IMR-90 (cell line): ENCODE measurements at regions not wholly inside any gene's neighbourhood (a gene's known extent, or its start where the extent isn't known, plus 50 kb on each side); places are given as distances from the start of the nearest gene placed in this dataset.

Experiments
- ATAC-seq: fragments of 200-7000 bp; cut with Tn5 transposase; 2 replicates; pipeline ENCODE4 v1.9.1; 2020; ENCODE audit warnings: low read depth, mild to moderate bottlenecking, moderate library complexity
- BruUV-seq: library from RNA; stranded (reverse); fragments of 400-500 nt; replicated peaks from 2 replicates; lab custom pipeline; 2021; lab: Mats Ljungman, UMichigan
- CTCF ChIA-PET: fragments of 300-600 bp; formaldehyde crosslinking; extraction: SDS; loops from one replicate; lab custom pipeline; 2021; ENCODE audit warnings: antibody characterized with exemption; lab: Yijun Ruan, JAX
- POLR2A ChIA-PET: fragments of 300-600 bp; sonication (Branson Sonifier 250); formaldehyde crosslinking; loops from one replicate; lab custom pipeline; 2022; ENCODE audit warnings: antibody characterized with exemption; ENCODE audit not compliant: unreplicated experiment; lab: Charles Lee
- DNase-seq: peaks from one replicate; pipeline ENCODE4 v3.0.0; 2013
- H2AFZ ChIP-seq: replicated peaks from 2 replicates; pipeline ENCODE3; 2013; ENCODE audit warnings: low read length, mild to moderate bottlenecking; ENCODE audit not compliant: poor library complexity
- H2AK5ac ChIP-seq: 2 replicates; pipeline ENCODE4 v1.6.1; 2013; ENCODE audit warnings: low read depth, low read length, inconsistent platforms
- H2AK9ac ChIP-seq: replicated peaks from 2 replicates; pipeline ENCODE3; 2013; ENCODE audit warnings: mild to moderate bottlenecking, low read depth, low read length, moderate library complexity; ENCODE audit not compliant: poor library complexity
- H2BK120ac ChIP-seq: 2 replicates; pipeline ENCODE4 v1.6.1; 2013; ENCODE audit warnings: low read depth, low read length, inconsistent platforms
- H2BK15ac ChIP-seq: 3 replicates; pipeline ENCODE4 v1.6.1; 2013; ENCODE audit warnings: low read depth, low read length, inconsistent platforms
- H2BK20ac ChIP-seq: 2 replicates; pipeline ENCODE4 v1.6.1; 2013; ENCODE audit warnings: low read depth, mild to moderate bottlenecking, inconsistent platforms, low read length, moderate library complexity
- H2BK5ac ChIP-seq: 2 replicates; pipeline ENCODE4 v1.6.1; 2013; ENCODE audit warnings: mild to moderate bottlenecking, low read depth, low read length, inconsistent platforms; ENCODE audit not compliant: poor library complexity, severe bottlenecking
- H3K14ac ChIP-seq: replicated peaks from 2 replicates; pipeline ENCODE4 v1.6.1; 2013; ENCODE audit warnings: low read depth, low read length, inconsistent platforms
- H3K18ac ChIP-seq: 2 replicates; pipeline ENCODE4 v1.6.1; 2013; ENCODE audit warnings: low read depth, low read length, control low read depth
- H3K23ac ChIP-seq: 2 replicates; pipeline ENCODE4 v1.6.1; 2013; ENCODE audit warnings: low read depth, low read length, inconsistent platforms
- H3K27ac ChIP-seq: 2 replicates; pipeline ENCODE4 v1.5.1; 2013; ENCODE audit warnings: mild to moderate bottlenecking, control low read depth, low read length; ENCODE audit not compliant: insufficient read depth
- H3K27me3 ChIP-seq: 2 replicates; pipeline ENCODE4 v1.6.1; 2013; ENCODE audit warnings: low read length; ENCODE audit not compliant: control insufficient read depth, insufficient read depth
- H3K36me3 ChIP-seq: 2 replicates; pipeline ENCODE4 v1.6.1; 2013; ENCODE audit warnings: low read length, mixed read lengths; ENCODE audit not compliant: control insufficient read depth, insufficient read depth
- H3K4ac ChIP-seq: 2 replicates; pipeline ENCODE4 v1.6.1; 2013; ENCODE audit warnings: low read depth, low read length, inconsistent platforms
- H3K4me1 ChIP-seq: 2 replicates; pipeline ENCODE4 v1.6.1; 2013; ENCODE audit warnings: low read length, mixed read lengths; ENCODE audit not compliant: control insufficient read depth, insufficient read depth
- H3K4me2 ChIP-seq: 2 replicates; pipeline ENCODE4 v1.6.1; 2013; ENCODE audit warnings: low read depth, mild to moderate bottlenecking, control low read depth, low read length, moderate library complexity
- H3K4me3 ChIP-seq: 2 replicates; pipeline ENCODE4 v1.5.1; 2013; ENCODE audit warnings: low read depth, mild to moderate bottlenecking, control low read depth, low read length, moderate library complexity; ENCODE audit not compliant: insufficient read depth
- H3K56ac ChIP-seq: 2 replicates; pipeline ENCODE4 v1.6.1; 2013; ENCODE audit warnings: low read length, inconsistent platforms; ENCODE audit not compliant: insufficient read depth; ENCODE audit errors: extremely low read depth
- H3K79me1 ChIP-seq, 2 experiments: 2 replicates each; pipeline ENCODE4 v1.6.1; 2013; ENCODE audit warnings: low read length in 2 of 2, inconsistent platforms in 1 of 2, low read depth in 1 of 2
- H3K9ac ChIP-seq: 2 replicates; pipeline ENCODE4 v1.6.1; 2013; ENCODE audit warnings: low read depth, low read length, control low read depth
- H3K9me1 ChIP-seq: 2 replicates; pipeline ENCODE4 v1.6.1; 2013; ENCODE audit warnings: low read length, inconsistent platforms; ENCODE audit not compliant: insufficient read depth
- H3K9me3 ChIP-seq: 2 replicates; pipeline ENCODE4 v1.6.1; 2013; ENCODE audit warnings: low read length; ENCODE audit not compliant: control insufficient read depth, insufficient read depth
- H4K20me1 ChIP-seq: 2 replicates; pipeline ENCODE4 v1.6.1; 2013; ENCODE audit warnings: low read length, inconsistent platforms; ENCODE audit not compliant: insufficient read depth
- H4K5ac ChIP-seq: 2 replicates; pipeline ENCODE4 v1.6.1; 2013; ENCODE audit warnings: mild to moderate bottlenecking, low read depth, low read length, control low read depth
- H4K8ac ChIP-seq, 2 experiments: 2 replicates each; pipeline ENCODE4 v1.6.1; 2013; ENCODE audit warnings: low read depth in 2 of 2, low read length in 2 of 2, control low read depth in 1 of 2, inconsistent platforms in 1 of 2
- H4K91ac ChIP-seq: 2 replicates; pipeline ENCODE4 v1.6.1; 2013; ENCODE audit warnings: low read depth, low read length, inconsistent platforms; ENCODE audit not compliant: insufficient read depth
- CHD1 ChIP-seq: IDR thresholded peaks from 2 replicates; pipeline ENCODE4 v1.6.1; 2012; ENCODE audit warnings: low read depth, low read length, improper control_type of control experiment
- POLR2A ChIP-seq: IDR thresholded peaks from 2 replicates; pipeline ENCODE4 v1.6.1; 2012; ENCODE audit warnings: mild to moderate bottlenecking, low read depth, low read length
- dilution Hi-C: fragments of 300-500 bp; cut with HindIII; formaldehyde crosslinking; loops from one replicate; pipeline ENCODE4 v1.14.3; 2018; ENCODE audit warnings: low sequenced_read_pairs; ENCODE audit not compliant: unreplicated experiment
- in situ Hi-C: fragments of 300-500 bp; cut with MboI; formaldehyde crosslinking; loops from 3 replicates; pipeline ENCODE4 v1.14.3; 2019; ENCODE audit warnings: low sequenced_read_pairs, inconsistent platforms, mixed read lengths
- intact Hi-C: fragments of 100-400 bp; cut with micrococcal nuclease; formaldehyde crosslinking; loops from 2 replicates; pipeline ENCODE4 v1.10.0; 2022

- CTCF ChIA-PET: no interaction called here
- H3K9me3 ChIP-seq: no peaks in the 10 kb centered on the region; the same call in 1 of the 2 replicates
- no peak overlapping the region for H4K5ac ChIP-seq
- no peak overlapping the region for H2BK15ac ChIP-seq
- H3K79me1 ChIP-seq: no peaks in the 10 kb centered on the region
- dilution Hi-C loops: no loop called here
- no peak overlapping the region for H3K56ac ChIP-seq
- no peak for TF ChIP-seq POLR2A
- no peak for TF ChIP-seq CHD1
- no peak overlapping the region for H3K14ac ChIP-seq
- no peak overlapping the region for H2AK9ac ChIP-seq
- ATAC-seq (no peak), DNase-seq (no peak)
- no peak overlapping the region for H2BK5ac ChIP-seq
- peaks cover 27% of the 10 kb centered on the region for H3K27me3 ChIP-seq
- H4K20me1 ChIP-seq: no peaks in the 10 kb centered on the region
- H3K4me2 ChIP-seq: no peak overlapping the region
- H2BK20ac ChIP-seq: no peak overlapping the region
- no peak overlapping the region for H2BK120ac ChIP-seq
- H3K18ac ChIP-seq: no peak overlapping the region
- no peaks in the 10 kb centered on the region for H3K36me3 ChIP-seq
- H3K4me3 ChIP-seq: no peak overlapping the region
- H3K4ac ChIP-seq: no peak overlapping the region
- no peak overlapping the region for H2AFZ ChIP-seq
- POLR2A ChIA-PET: no interaction called here
- H3K4me1 ChIP-seq: peaks cover 2% of the 10 kb centered on the region; the same call in 1 of the 2 replicates
- H4K91ac ChIP-seq: no peak overlapping the region
- no peak overlapping the region for H3K27ac ChIP-seq
- in situ Hi-C loops: no loop called here
- H3K23ac ChIP-seq: no peak overlapping the region
- H3K9ac ChIP-seq: no peak overlapping the region
- no TSS peak for BruUV-seq
- intact Hi-C loops: no loop called here
- H4K8ac ChIP-seq: no peak overlapping the region
- H2AK5ac ChIP-seq: no peak overlapping the region
- H3K9me1 ChIP-seq: no peaks in the 10 kb centered on the region
Measured at GRCh38 chr22:27303718-27304117, 497.8 kb downstream of the MN1 start.
